Upper lobe of left lung (tissue), 6 donors: ENCODE measurements at regions not wholly inside any gene's neighbourhood (a gene's known extent, or its start where the extent isn't known, plus 50 kb on each side); places are given as distances from the start of the nearest gene placed in this dataset.

Source experiments
- ATAC-seq, 2 donors: fragments of 200-7000 bp; cut with Tn5 transposase; one replicate each; pipeline ENCODE4 v1.9.1; 2022; ENCODE audit warnings: mild to moderate bottlenecking in 2 of 2, moderate library complexity in 2 of 2; ENCODE audit not compliant: low FRiP score in 2 of 2
- DNase-seq, 2 donors: peaks; one replicate each; pipeline ENCODE4 v3.0.0-alpha.2; 2019 to 2020
- H3K27ac ChIP-seq, 4 donors: fragments of 200-600 bp; sonication (generic); one replicate each; pipeline ENCODE4 v1.5.1; 2016 to 2019
- H3K27me3 ChIP-seq, 4 donors: fragments of 200-600 bp; sonication (generic); one replicate each; pipeline ENCODE4 v1.5.1; 2017 to 2019
- H3K36me3 ChIP-seq, 4 donors: fragments of 200-600 bp; sonication (generic); one replicate each; pipeline ENCODE4 v1.5.1; 2016 to 2019
- H3K4me1 ChIP-seq, 4 donors: fragments of 200-600 bp; sonication (generic); one replicate each; pipeline ENCODE4 v1.5.1; 2018 to 2019
- H3K4me3 ChIP-seq, 4 donors: fragments of 200-600 bp; sonication (generic); one replicate each; pipeline ENCODE4 v1.5.1; 2017 to 2019; ENCODE audit warnings: mild to moderate bottlenecking in 2 of 4, moderate library complexity in 1 of 4
- H3K9me3 ChIP-seq, 4 donors: fragments of 200-600 bp; sonication (generic); one replicate each; pipeline ENCODE4 v1.5.1; 2018 to 2019
- EP300 ChIP-seq, 4 donors: sonication (generic); formaldehyde crosslinking; IDR thresholded peaks; one replicate each; pipeline ENCODE4 v1.5.1; 2017; ENCODE audit warnings: antibody characterized with exemption in 4 of 4, control low read depth in 2 of 4
- POLR2A ChIP-seq, 4 donors: fragments of 450-650 bp; IDR thresholded peaks; one replicate each; pipeline ENCODE4 v1.5.1; 2016 to 2017; ENCODE audit warnings: antibody characterized with exemption in 4 of 4, mild to moderate bottlenecking in 2 of 4
- POLR2AphosphoS5 ChIP-seq, 2 donors: sonication (generic); formaldehyde crosslinking; IDR thresholded peaks; one replicate each; pipeline ENCODE4 v1.5.1; 2017; ENCODE audit warnings: antibody characterized with exemption in 2 of 2
- WGBS, 2 donors: methylation state at CpG; one replicate each; pipeline ENCODE4 v1.1.5; 2017 to 2018; 5-methylcytosine and 5-hydroxymethylcytosine counted together
- TF ChIP-seq, protein P1 (sequence below), 6 experiments: fragments of 450-650 bp in 4 of 6; fragments of 200-600 bp in 2 of 6; sonication (generic) in 2 of 6; IDR thresholded peaks; one replicate each; pipeline ENCODE4 v1.5.1; 2016 to 2019; ENCODE audit warnings: antibody characterized with exemption in 6 of 6
- donor health status: DM: no; HTN: no; CAD: no; lungs with moderate emphysema.
- donor health status: DM: no; HTN: yes; CAD: no; lungs with severe emphysema.

DNA sequence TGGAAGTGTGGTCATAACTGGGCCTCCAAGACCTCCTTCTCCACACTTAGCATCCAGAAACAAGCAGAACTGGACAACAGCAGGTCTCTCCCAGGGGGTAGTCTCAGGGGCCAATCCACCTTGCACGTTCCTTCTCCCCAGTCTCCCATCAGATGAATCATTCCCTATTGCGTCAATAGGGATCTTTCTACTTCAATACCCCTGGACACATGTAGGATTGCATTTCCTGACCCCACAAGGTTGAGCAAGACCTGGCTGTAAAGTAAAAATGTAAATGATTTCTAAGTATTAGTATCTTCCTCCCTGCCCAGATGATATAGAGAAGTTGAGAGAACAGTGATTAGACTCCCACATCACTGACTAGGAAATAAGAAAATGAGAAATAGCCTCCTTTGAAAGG is 224.5 kb upstream of the CSF3R start:
- H3K9me3 ChIP-seq: no peaks in the 10 kb centered on the region
- WGBS, 2 donors: 52 to 77% methylated on average over 2 of the region's 2 CpGs
- peaks cover 0 to 3% (median 0%) of the 10 kb centered on the region in 4 donors for H3K4me1 ChIP-seq
- no peak for DNase-seq
- ATAC-seq: no peak
- TF ChIP-seq EP300 (IDR thresholded peaks at IDR 0.05): no peak
- TF ChIP-seq POLR2AphosphoS5 (IDR thresholded peaks at IDR 0.05): no peak
- no peak for TF ChIP-seq POLR2A (IDR thresholded peaks at IDR 0.05)
- TF ChIP-seq, protein P1, sequence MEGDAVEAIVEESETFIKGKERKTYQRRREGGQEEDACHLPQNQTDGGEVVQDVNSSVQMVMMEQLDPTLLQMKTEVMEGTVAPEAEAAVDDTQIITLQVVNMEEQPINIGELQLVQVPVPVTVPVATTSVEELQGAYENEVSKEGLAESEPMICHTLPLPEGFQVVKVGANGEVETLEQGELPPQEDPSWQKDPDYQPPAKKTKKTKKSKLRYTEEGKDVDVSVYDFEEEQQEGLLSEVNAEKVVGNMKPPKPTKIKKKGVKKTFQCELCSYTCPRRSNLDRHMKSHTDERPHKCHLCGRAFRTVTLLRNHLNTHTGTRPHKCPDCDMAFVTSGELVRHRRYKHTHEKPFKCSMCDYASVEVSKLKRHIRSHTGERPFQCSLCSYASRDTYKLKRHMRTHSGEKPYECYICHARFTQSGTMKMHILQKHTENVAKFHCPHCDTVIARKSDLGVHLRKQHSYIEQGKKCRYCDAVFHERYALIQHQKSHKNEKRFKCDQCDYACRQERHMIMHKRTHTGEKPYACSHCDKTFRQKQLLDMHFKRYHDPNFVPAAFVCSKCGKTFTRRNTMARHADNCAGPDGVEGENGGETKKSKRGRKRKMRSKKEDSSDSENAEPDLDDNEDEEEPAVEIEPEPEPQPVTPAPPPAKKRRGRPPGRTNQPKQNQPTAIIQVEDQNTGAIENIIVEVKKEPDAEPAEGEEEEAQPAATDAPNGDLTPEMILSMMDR (IDR thresholded peaks at IDR 0.05): no peak
- H3K27me3 ChIP-seq: no peaks in the 10 kb centered on the region
- no peaks in the 10 kb centered on the region for H3K36me3 ChIP-seq
- H3K27ac ChIP-seq: no peak overlapping the region
- H3K4me3 ChIP-seq: no peak overlapping the region

DNA sequence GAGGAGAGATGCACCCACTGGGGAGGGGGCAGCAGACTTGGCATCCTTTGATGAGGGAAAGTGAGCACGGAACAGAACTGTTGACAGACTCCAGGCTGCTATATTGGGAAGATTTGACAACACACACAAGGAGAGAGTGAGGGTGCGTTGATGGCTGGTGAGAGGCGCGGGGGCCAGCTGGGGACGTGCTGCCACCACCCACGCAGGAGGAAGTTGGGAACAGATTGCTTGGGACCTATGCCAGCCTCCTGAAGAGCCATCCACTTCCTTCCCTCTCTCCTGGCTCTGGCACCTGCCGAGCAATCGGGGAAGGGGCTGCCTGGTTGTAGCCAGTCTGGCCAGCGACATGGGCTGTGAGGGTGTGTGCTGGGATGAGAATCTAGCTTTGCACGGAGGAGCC is 223.7 kb upstream of the CSF3R start:
- Histone ChIP-seq H3K4me1 (peaks cover 0 to 3% (median 0%) of the 10 kb centered on the region in 4 donors), H3K36me3 (no peaks in the 10 kb centered on the region), H3K4me3 (no peak overlapping the region), H3K27me3 (no peaks in the 10 kb centered on the region), H3K9me3 (no peaks in the 10 kb centered on the region), H3K27ac (no peak overlapping the region)
- TF ChIP-seq EP300 (IDR thresholded peaks at IDR 0.05): no peak
- no peak for TF ChIP-seq POLR2AphosphoS5 (IDR thresholded peaks at IDR 0.05)
- DNase-seq (peak in 1 of 2 donors; percentile 53), ATAC-seq (no peak)
- WGBS, 2 donors: 19 to 20% methylated on average over 10 of the region's 10 CpGs

DNA sequence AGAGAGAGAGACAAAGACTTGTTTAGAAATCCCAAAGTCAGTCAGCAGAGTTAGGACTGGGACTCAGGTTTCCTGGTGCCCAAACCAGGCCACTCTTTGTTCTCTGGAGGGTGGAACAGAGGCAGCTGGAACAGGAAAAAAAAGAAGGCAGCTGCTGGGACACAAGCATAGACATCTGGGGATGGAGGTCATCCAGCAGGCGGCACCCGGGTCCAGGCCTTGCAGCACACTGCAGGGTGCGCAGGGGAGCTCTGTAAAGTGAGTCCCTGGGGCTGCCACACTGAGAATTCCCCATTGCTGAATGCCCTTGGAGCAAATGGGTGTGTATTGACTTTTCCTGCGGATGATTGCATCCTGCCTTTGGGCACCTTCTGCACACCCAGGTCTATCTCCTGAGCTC is 222.9 kb upstream of the CSF3R start:
- no peak for ATAC-seq
- Histone ChIP-seq H3K27ac (no peak overlapping the region), H3K9me3 (no peaks in the 10 kb centered on the region), H3K4me1 (peaks cover 0 to 3% (median 0%) of the 10 kb centered on the region in 4 donors), H3K36me3 (no peaks in the 10 kb centered on the region), H3K27me3 (no peaks in the 10 kb centered on the region), H3K4me3 (no peak overlapping the region)
- TF ChIP-seq, protein P1 (IDR thresholded peaks at IDR 0.05): no peak
- TF ChIP-seq EP300 (IDR thresholded peaks at IDR 0.05) (no peak), POLR2AphosphoS5 (IDR thresholded peaks at IDR 0.05) (no peak), POLR2A (IDR thresholded peaks at IDR 0.05) (no peak)
- DNase-seq: no peak
- WGBS, 2 donors: 63 to 76% methylated on average over 4 of the region's 4 CpGs

DNA sequence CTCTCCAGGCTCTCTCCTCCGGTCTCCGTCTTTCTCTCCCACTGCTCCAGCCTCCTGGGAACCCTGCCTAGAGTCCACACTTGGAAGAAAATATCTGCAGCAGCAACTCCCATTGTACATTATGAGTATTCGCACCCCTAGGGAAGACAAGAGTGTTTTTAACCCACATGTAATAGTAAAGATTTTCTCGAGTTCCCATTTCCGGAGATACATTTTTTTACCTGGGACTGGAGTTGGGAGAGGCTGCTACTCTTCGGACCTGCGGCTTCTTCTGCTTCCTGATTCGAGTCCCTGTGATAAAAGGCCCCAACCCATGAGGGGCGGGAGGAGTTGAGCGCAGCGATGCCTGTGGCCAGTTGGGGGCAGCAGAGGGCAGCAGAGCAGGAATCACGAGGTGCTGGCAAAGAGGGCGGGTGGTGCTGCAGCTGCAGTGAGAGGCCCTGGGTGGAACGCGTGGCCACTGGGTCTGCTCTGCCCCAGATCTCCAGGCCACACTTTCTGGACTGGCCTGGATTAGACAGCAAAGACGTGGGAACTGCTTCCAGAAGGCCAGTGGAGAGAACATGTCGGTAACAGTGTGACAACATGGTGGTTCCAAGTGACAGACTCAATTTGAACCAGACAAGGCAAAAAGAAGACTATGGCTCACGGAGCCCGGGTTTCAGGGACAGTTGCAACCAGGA is 221.0 kb upstream of the CSF3R start:
- TF ChIP-seq EP300 (IDR thresholded peaks at IDR 0.05): no peak
- no peak for TF ChIP-seq POLR2A (IDR thresholded peaks at IDR 0.05)
- TF ChIP-seq, protein P1 (IDR thresholded peaks at IDR 0.05): peak; percentile 63 to 88 (median 82)
- TF ChIP-seq POLR2AphosphoS5 (IDR thresholded peaks at IDR 0.05): no peak
- WGBS, 2 donors: 19 to 25% methylated on average over 19 of the region's 19 CpGs
- Histone ChIP-seq H3K9me3 (no peaks in the 10 kb centered on the region), H3K4me1 (peaks cover 0 to 3% (median 0%) of the 10 kb centered on the region in 4 donors), H3K4me3 (no peak overlapping the region), H3K27ac (no peak overlapping the region), H3K27me3 (no peaks in the 10 kb centered on the region), H3K36me3 (no peaks in the 10 kb centered on the region)
- ATAC-seq (peak; percentile 81 to 90), DNase-seq (peak; percentile 72 to 90)

DNA sequence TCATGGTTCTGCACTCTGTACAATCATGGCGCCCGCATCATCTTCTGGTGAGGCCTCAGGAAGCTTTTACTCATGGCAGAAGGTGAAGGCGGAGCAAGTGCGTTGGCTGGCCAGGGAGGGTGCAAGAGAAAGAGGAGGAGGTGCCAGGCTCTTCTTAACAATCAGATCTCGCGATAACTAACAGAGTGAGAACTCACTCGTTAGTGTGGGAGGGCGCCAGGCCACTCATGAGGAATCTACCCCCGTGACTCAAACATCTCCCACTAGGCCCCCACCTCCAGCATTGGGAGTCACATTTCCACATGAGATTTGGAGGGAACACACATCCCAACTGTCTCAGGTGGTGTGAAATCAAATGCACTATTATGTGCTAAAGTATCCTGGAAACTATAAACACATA is 220.2 kb upstream of the CSF3R start:
- TF ChIP-seq EP300 (IDR thresholded peaks at IDR 0.05) (no peak), POLR2AphosphoS5 (IDR thresholded peaks at IDR 0.05) (no peak), POLR2A (IDR thresholded peaks at IDR 0.05) (no peak)
- TF ChIP-seq, protein P1 (IDR thresholded peaks at IDR 0.05): no peak
- no peaks in the 10 kb centered on the region for H3K27me3 ChIP-seq
- no peaks in the 10 kb centered on the region for H3K36me3 ChIP-seq
- DNase-seq: no peak
- H3K4me3 ChIP-seq: no peak overlapping the region
- no peak overlapping the region for H3K27ac ChIP-seq
- 76 to 81% methylated on average over 9 of the region's 9 CpGs for WGBS, 2 donors
- peaks cover 0 to 3% (median 0%) of the 10 kb centered on the region in 4 donors for H3K4me1 ChIP-seq
- ATAC-seq: no peak
- no peaks in the 10 kb centered on the region for H3K9me3 ChIP-seq
